B cell (primary cell): ENCODE measurements at regions not wholly inside any gene's neighbourhood (a gene's known extent, or its start where the extent isn't known, plus 50 kb on each side); places are given as distances from the start of the nearest gene placed in this dataset.
"Not testable (repeated sequence)": the region's sequence is repeated elsewhere in the genome, so short reads cannot be mapped to it uniquely, and the experiment has no call there.

Source experiments
- CTCF ChIP-seq: fragments of 200-600 bp; IDR thresholded peaks from one replicate; pipeline ENCODE4 v1.8.0; 2022; ENCODE audit warnings: antibody characterized with exemption, mild to moderate bottlenecking
- EZH2 ChIP-seq: IDR thresholded peaks from 2 replicates; pipeline ENCODE4 v1.6.1; 2012; ENCODE audit warnings: borderline replicate concordance, low read depth, mild to moderate bottlenecking, moderate library complexity, low read length; ENCODE audit not compliant: insufficient read depth, poor library complexity, severe bottlenecking

GRCh38 chr14:35922590-35922989 is 96.5 kb downstream of the BRMS1L start:
- TF ChIP-seq CTCF, EZH2: not testable (repeated sequence)
